ENCODE measurements at regions not wholly inside any gene's neighbourhood (a gene's known extent, or its start where the extent isn't known, plus 50 kb on each side); places are given as distances from the start of the nearest gene placed in this dataset.
A peak's percentile ranks its signal among the peaks of the same experiment; 100 is the strongest.

DNA sequence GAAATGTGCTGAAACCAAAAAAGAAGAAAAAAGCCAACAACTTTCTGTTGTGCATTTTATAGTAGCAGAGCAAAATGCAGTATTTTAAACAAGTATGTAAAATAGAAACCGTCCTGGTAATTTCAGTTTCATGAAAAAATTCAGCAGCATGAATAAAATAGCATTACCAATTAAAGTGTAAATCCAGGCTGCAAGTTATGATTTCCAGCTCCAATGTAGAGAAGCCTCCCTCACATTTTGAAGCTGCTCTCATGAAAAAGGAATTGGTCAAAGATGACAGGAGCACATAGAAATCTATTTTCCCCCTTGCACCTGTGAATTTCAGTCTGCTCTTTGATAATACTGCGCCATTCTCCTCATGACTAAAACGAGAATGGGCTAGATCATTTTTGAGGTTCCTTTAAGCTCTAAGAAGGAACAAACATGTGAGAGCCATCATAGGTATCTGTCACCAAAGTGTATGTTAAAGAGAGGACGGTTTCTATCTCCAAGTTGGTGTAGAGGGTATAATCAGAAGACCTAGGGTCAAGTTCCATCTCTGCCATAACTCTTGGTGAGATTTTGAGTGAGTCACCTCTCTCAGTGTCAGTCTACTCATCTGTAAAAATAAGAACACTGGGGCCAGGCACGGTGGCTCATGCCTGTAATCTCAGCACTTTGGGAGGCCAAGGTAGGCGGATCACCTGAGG, 107.5 kb downstream of the MTPAP start:
- no peak overlapping the region for H3K27ac ChIP-seq (ENCODE audit: control insufficient read depth, insufficient read depth)
- FAIRE-seq: no peak
- H3K4me3 ChIP-seq: no peak overlapping the region
- H3K79me2 ChIP-seq (ENCODE audit: control insufficient read depth, insufficient read depth, low read length): no peaks in the 10 kb centered on the region
- no peak overlapping the region for H3K9ac ChIP-seq (ENCODE audit: control insufficient read depth, insufficient read depth, low read length)
- TF ChIP-seq NR2C1 (IDR thresholded peaks at IDR 0.05) (no peak), YY1 (IDR thresholded peaks at IDR 0.05; ENCODE audit: low read depth, low read length) (no peak), RB1 (IDR thresholded peaks at IDR 0.05; ENCODE audit: borderline replicate concordance) (no peak), CHD1 (IDR thresholded peaks at IDR 0.05; ENCODE audit: low read depth, low read length) (no peak), ZNF384 (IDR thresholded peaks at IDR 0.05; ENCODE audit: borderline replicate concordance, low read depth, low read length) (no peak), ZNF24 (IDR thresholded peaks at IDR 0.05) (no peak), CBX5 (IDR thresholded peaks at IDR 0.05; ENCODE audit: low read depth) (no peak), SMC3 (IDR thresholded peaks at IDR 0.05; ENCODE audit: borderline replicate concordance, low read length) (no peak), EGR1 (IDR thresholded peaks at IDR 0.05; ENCODE audit: borderline replicate concordance in 1 of 2, low read depth in 2 of 2, low read length in 2 of 2) (no peak)
- TF ChIP-seq, protein P1, sequence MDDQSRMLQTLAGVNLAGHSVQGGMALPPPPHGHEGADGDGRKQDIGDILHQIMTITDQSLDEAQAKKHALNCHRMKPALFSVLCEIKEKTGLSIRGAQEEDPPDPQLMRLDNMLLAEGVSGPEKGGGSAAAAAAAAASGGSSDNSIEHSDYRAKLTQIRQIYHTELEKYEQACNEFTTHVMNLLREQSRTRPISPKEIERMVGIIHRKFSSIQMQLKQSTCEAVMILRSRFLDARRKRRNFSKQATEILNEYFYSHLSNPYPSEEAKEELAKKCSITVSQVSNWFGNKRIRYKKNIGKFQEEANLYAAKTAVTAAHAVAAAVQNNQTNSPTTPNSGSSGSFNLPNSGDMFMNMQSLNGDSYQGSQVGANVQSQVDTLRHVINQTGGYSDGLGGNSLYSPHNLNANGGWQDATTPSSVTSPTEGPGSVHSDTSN (IDR thresholded peaks at IDR 0.05; ENCODE audit: insufficient replicate concordance, low read depth, low read length): no peak
- TF ChIP-seq, protein P2, sequence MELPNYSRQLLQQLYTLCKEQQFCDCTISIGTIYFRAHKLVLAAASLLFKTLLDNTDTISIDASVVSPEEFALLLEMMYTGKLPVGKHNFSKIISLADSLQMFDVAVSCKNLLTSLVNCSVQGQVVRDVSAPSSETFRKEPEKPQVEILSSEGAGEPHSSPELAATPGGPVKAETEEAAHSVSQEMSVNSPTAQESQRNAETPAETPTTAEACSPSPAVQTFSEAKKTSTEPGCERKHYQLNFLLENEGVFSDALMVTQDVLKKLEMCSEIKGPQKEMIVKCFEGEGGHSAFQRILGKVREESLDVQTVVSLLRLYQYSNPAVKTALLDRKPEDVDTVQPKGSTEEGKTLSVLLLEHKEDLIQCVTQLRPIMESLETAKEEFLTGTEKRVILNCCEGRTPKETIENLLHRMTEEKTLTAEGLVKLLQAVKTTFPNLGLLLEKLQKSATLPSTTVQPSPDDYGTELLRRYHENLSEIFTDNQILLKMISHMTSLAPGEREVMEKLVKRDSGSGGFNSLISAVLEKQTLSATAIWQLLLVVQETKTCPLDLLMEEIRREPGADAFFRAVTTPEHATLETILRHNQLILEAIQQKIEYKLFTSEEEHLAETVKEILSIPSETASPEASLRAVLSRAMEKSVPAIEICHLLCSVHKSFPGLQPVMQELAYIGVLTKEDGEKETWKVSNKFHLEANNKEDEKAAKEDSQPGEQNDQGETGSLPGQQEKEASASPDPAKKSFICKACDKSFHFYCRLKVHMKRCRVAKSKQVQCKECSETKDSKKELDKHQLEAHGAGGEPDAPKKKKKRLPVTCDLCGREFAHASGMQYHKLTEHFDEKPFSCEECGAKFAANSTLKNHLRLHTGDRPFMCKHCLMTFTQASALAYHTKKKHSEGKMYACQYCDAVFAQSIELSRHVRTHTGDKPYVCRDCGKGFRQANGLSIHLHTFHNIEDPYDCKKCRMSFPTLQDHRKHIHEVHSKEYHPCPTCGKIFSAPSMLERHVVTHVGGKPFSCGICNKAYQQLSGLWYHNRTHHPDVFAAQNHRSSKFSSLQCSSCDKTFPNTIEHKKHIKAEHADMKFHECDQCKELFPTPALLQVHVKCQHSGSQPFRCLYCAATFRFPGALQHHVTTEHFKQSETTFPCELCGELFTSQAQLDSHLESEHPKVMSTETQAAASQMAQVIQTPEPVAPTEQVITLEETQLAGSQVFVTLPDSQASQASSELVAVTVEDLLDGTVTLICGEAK (IDR thresholded peaks at IDR 0.05; ENCODE audit: borderline replicate concordance): no peak
- in situ Hi-C loops (cut with MboI) (loop anchor here (25.0 kb wide), 1 partner anchor 229 kb away; no protein-coding TSS in a partner anchor), intact Hi-C loops (cut with micrococcal nuclease; ENCODE audit: unreplicated experiment) (loop anchor here (1.0 kb wide), 1 partner anchor 243 kb away; no protein-coding TSS in a partner anchor)
- H3K27me3 ChIP-seq (replicated peaks in 1 of 2; ENCODE audit: control insufficient read depth in 2 of 2, insufficient read depth in 2 of 2, low read length in 1 of 2): no peaks in the 10 kb centered on the region
- ChIA-PET SMC1A (ENCODE audit: uncharacterized antibody, unreplicated experiment) (interaction anchor here (0.7 to 1.9 kb wide), 7 partner anchors 11 to 243 kb away, joined by 3 to 6 read pairs (median 4); no protein-coding TSS in a partner anchor), POLR2A (no interaction called here), CTCF (interaction anchor here (0.7 to 8.0 kb wide), 17 partner anchors 8 to 350 kb away, joined by 3 to 68 read pairs (median 3); no protein-coding TSS in a partner anchor), RAD21 (ENCODE audit: unreplicated experiment) (interaction anchor here (1.1 to 1.3 kb wide), 2 partner anchors 54 to 243 kb away, joined by 3 to 10 read pairs; no protein-coding TSS in a partner anchor)
- H4K20me1 ChIP-seq (ENCODE audit: control insufficient read depth, insufficient read depth): no peaks in the 10 kb centered on the region
- BruUV-seq (replicated peaks): no TSS peak
- ATAC-seq: peak; percentile 57
- WGBS (ENCODE audit: insufficient coverage, insufficient replicate concordance, low lambda C conversion rate, missing lambda C conversion rate): 31% methylated on average over 6 of the region's 6 CpGs
- no peaks in the 10 kb centered on the region for H3K36me3 ChIP-seq (ENCODE audit: control insufficient read depth in 2 of 2, insufficient read depth in 2 of 2, low read length in 1 of 2)
- H2AFZ ChIP-seq (ENCODE audit: control insufficient read depth, low read depth, low read length): peak overlapping the region; percentile 22; the same call in 1 of the 2 replicates
- H3K9me3 ChIP-seq (replicated peaks; ENCODE audit: control insufficient read depth, insufficient read depth, low read length): no peaks in the 10 kb centered on the region
- DNase-seq (ENCODE audit: low read depth, low spot score): no peak
- no peaks in the 10 kb centered on the region for H3K4me1 ChIP-seq (ENCODE audit: control insufficient read depth, insufficient read depth, low read length)
- H3K4me2 ChIP-seq (ENCODE audit: control insufficient read depth, insufficient read depth): no peak overlapping the region

All from GM12878 (cell line).